GM23248 (cell line): ENCODE measurements at regions not wholly inside any gene's neighbourhood (a gene's known extent, or its start where the extent isn't known, plus 50 kb on each side); places are given as distances from the start of the nearest gene placed in this dataset.
"Not testable (repeated sequence)": the region's sequence is repeated elsewhere in the genome, so short reads cannot be mapped to it uniquely, and the experiment has no call there.

Experiments
- EZH2 ChIP-seq: fragments of 200-600 bp; sonication (generic); IDR thresholded peaks from 2 replicates; pipeline ENCODE4 v1.6.1; 2018; ENCODE audit warnings: antibody characterized with exemption, mild to moderate bottlenecking; ENCODE audit not compliant: insufficient read depth, poor library complexity, severe bottlenecking
- EZH2phosphoT487 ChIP-seq: fragments of 200-600 bp; sonication (generic); IDR thresholded peaks from 2 replicates; pipeline ENCODE4 v1.6.1; 2018; ENCODE audit warnings: antibody characterized with exemption, moderate library complexity, mild to moderate bottlenecking, low read depth; ENCODE audit not compliant: insufficient read depth

- TF ChIP-seq EZH2phosphoT487, EZH2: not testable (repeated sequence)
Observed at GRCh38 chr17:30708241-30709078, 116.0 kb downstream of the CRLF3 start.
